GM20431 (cell line): ENCODE measurements at regions not wholly inside any gene's neighbourhood (a gene's known extent, or its start where the extent isn't known, plus 50 kb on each side); places are given as distances from the start of the nearest gene placed in this dataset.
"Not testable (repeated sequence)": the region's sequence is repeated elsewhere in the genome, so short reads cannot be mapped to it uniquely, and the experiment has no call there.

Experiments
- in situ Hi-C: fragments of 300-500 bp; cut with MseI, MboI; formaldehyde crosslinking; loops from one replicate; pipeline ENCODE4 v1.15.0; 2020; ENCODE audit warnings: low sequenced_read_pairs; ENCODE audit not compliant: unreplicated experiment

- in situ Hi-C loops, result no loop called here
Observed at GRCh38 chr11:101745756-101746155, 161.9 kb upstream of the TRPC6 start.

GRCh38 chr11:101743828-101744227 lies 160.0 kb upstream of the TRPC6 start:
- in situ Hi-C loops, result no loop called here

- in situ Hi-C loops, result no loop called here
Observed at GRCh38 chr11:101741479-101742175, 157.8 kb upstream of the TRPC6 start.

DNA sequence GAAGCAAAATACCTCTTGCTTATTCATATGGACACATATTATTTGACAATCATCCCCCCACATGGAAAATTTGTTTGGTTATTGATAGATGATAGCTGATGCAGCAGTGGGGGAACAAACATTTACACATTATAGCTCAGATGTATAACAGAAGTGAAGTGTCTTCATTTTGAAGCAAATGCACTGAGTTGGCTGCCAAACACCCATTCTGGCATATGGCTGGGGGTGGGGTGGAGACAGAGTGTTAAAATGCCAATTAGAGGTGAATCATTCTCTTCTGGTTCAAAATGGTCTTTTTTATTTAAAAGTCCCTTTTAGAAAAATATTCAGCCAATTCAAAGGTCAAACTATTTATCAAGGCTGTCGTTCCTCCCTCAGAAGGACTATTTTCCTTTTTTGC lies 157.3 kb upstream of the TRPC6 start:
- in situ Hi-C loops, result no loop called here

DNA sequence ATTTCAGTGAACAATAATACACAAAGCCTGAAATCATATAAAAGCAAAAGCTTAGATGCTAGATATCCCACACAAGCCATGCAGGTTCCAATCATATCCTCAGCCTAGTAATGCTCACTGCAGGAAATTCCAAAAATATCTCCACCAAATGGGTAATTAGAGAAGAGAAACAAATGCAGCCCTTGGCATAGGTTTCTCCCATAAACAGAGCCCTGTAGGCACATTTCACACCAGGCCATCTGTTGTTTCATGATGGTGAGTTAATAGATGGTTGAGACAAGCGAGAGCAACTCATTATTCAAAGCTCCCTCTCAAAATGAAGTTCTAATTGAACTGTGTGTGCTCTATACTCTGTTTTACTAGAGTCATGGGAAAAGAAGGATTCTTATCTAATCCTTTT lies 154.6 kb upstream of the TRPC6 start:
- in situ Hi-C loops, result no loop called here

- in situ Hi-C loops, result no loop called here
Observed at GRCh38 chr11:101729406-101730078, 145.7 kb upstream of the TRPC6 start.

DNA sequence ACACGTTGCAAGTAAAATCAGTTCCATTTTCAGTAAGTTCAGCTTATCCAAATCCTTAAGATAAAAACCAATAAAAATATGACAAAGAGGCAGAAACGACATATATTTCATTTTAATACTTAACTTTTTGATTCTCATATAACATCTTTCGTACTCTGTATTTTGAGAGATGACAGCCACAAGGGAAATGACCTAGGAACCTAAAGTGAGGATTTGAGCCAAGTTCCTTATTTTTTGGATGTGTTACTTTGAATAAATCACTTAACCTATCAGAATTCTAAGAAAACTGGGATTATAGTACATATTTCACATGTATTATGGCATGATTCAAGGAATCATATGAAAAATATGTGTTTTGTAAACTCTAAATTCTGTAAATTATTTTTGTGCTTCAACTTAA lies 143.6 kb upstream of the TRPC6 start:
- in situ Hi-C loops, result no loop called here

- in situ Hi-C loops, result no loop called here
Observed at GRCh38 chr11:101726988-101727387, 143.2 kb upstream of the TRPC6 start.

GRCh38 chr11:101723371-101723770 lies 139.6 kb upstream of the TRPC6 start:
- in situ Hi-C loops, result no loop called here

DNA sequence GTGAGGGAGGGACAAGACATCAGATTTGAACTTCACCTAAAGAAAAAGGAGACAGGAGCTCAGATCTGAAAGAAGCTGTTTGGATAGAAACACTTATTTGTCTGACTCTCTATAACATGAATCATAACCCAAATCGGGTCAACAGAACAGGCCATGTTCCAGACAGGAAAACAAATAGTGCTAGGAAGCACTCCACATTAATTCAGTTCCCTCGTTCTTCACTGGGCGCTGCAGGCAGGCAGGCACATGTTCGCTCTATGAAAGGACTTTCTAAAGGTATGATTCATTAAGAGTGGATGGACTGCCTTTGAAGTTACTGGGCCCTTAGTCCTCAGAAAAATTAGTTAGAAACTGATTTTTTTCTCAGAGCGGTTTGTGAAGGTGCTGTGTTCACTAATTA lies 137.5 kb upstream of the TRPC6 start:
- in situ Hi-C loops, result no loop called here

DNA sequence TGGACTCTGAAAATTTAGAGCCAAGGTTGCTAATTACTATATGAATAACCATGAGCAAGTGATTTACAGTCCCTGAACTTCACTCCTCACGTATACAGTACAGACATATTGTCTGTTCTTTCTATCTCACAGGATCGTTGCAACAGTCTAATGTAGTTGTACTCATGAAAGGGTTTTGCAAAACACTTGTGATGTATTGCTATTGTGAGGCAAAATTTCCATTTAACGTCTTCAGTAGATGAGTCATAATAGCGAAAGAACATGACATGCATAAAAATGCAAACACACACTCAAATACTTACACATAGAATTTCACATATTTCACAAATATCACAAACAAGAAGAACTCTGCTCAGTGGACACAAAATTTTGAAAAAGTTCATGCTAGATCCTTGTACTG lies 134.6 kb upstream of the TRPC6 start:
- in situ Hi-C loops, result no loop called here

GRCh38 chr11:101717619-101718018 lies 133.8 kb upstream of the TRPC6 start:
- in situ Hi-C loops, result no loop called here

- in situ Hi-C loops, result no loop called here
Observed at GRCh38 chr11:101715281-101715680, 131.5 kb upstream of the TRPC6 start.

DNA sequence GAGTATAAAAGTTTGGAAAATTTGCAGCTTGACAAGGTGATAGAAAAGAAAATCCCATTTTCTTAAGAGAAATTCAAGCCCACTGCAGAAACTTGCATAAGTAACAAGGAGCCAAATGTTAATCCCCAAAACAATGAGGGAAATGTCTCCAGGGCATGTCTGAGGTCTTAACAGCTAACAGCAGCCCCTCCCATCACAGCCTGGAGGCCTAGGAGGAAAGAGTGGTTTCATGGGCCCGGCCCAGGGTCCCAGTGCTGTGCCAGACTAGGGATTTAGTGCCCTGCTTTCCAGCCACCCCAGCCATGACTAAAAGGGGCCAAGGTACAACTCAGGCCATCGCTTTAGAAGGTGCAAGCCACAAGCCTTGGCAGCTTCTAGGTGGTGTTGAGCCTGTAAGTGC lies 123.7 kb upstream of the TRPC6 start:
- in situ Hi-C loops, result no loop called here

- in situ Hi-C loops, result no loop called here
Observed at GRCh38 chr11:101706541-101706940, 122.7 kb upstream of the TRPC6 start.

DNA sequence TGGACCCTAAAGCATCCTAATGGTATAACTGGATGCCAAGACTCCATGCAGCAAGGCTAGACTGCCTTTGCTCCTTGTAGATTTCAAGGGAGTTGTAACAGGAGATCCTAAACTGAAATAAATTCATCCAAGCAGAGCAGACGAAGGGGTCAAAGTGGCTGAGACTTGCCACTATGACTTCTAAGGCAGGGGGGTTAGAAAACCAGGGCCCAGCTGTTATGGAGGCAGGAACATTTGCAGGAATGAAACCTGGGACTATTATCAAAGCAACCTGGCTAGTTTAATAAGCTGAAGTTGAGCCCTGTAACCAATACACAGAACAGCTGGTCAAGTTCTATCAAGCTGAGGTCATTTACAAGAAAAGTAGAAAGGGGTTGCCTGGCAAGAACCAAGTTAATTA lies 122.2 kb upstream of the TRPC6 start:
- in situ Hi-C loops, result no loop called here

DNA sequence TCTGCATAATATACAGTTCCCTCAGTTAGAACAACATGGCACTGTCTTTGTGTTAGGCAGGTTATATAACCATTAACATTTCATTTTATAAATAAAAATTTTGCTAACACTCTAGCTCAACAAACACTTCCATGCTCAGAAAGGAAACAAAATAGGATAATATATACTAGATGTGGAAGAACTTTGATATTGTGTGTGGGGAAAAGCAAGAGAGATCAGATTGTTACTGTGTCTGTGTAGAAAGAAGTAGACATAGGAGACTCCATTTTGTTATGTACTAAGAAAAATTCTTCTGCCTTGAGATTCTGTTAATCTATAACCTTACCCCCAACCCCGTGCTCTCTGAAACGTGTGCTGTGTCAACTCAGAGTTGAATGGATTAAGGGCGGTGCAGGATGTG lies 111.1 kb upstream of the TRPC6 start:
- in situ Hi-C loops, result not testable (repeated sequence)

DNA sequence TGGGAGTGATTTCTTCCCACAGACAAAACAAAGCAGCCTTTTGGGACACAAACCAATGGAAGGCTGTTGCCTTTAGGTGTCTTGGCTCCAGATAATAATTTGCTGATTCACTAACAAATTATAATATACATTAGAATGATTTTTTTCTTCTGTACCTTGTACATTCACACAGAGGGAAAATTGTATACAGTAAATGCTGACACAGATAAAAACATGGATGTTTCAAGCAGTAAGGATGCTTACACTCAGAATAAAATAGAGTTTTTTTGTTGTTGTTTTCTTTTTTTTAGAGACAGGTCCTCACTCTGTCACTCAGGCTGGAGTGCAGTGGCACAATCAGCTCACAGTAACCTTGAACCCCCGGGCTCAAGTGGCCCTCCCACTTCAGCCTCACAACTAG lies 109.2 kb upstream of the TRPC6 start:
- in situ Hi-C loops, result no loop called here

DNA sequence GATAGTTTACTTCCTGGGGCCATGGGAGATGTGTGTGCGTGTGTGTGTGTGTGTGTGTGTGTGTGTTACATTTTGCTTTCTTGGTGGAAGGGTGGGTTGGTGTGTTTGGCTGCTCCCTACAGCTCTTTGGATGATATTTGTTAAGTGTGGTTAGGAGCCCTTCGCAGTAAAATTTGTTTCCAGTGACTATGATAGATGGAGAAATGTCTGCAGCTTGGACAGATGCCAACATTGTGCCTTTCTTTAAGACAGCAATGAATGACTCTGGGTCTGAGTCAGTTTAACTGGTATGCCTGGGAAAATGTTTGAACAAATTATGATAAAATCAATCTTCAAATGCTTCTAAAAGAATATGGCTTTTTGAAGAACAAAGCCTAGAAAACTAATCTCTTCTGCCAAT lies 102.7 kb upstream of the TRPC6 start:
- in situ Hi-C loops, result no loop called here

- in situ Hi-C loops, result no loop called here
Observed at GRCh38 chr11:101668236-101668635, 84.4 kb upstream of the TRPC6 start.

DNA sequence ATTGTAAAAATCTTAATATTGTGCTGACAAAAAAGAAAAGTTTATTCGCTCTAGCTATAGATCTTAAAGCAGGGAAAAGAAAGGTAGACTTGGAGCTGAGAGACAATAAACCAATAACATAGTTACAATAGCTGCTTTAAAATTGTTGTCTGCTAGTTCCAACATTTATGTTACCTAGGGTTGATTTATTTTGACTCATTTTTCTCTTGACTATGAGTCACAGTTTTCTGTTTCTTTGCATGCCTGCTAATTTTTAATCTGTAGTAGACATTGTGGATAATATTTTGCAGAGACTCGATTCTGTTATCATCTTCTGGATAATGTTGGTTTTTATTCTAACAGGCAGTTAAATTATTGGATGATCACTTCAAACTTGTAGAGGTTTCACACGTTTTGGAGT lies 83.1 kb upstream of the TRPC6 start:
- in situ Hi-C loops, result no loop called here

- in situ Hi-C loops, result no loop called here
Observed at GRCh38 chr11:101661559-101661958, 77.8 kb upstream of the TRPC6 start.
